ENCODE measurements at regions not wholly inside any gene's neighbourhood (a gene's known extent, or its start where the extent isn't known, plus 50 kb on each side); places are given as distances from the start of the nearest gene placed in this dataset.
"Not testable (repeated sequence)": the region's sequence is repeated elsewhere in the genome, so short reads cannot be mapped to it uniquely, and the experiment has no call there.

GRCh38 chr4:160251522-160252170 is 1148.8 kb downstream of the RAPGEF2 start:
- no peak for DNase-seq

GRCh38 chr4:160257318-160257717 is 1154.4 kb downstream of the RAPGEF2 start:
- no peak for DNase-seq

- DNase-seq: no peak
These were observed 1162.1 kb downstream of the RAPGEF2 start for GRCh38 chr4:160265014-160265413.

GRCh38 chr4:160265836-160266235 is 1163.0 kb downstream of the RAPGEF2 start:
- DNase-seq: no peak

- DNase-seq: no peak
These were observed 1174.0 kb downstream of the RAPGEF2 start for GRCh38 chr4:160276785-160277325.

GRCh38 chr4:160283081-160283480 is 1180.2 kb downstream of the RAPGEF2 start:
- no peak for DNase-seq

GRCh38 chr4:160284516-160284915 is 1181.6 kb downstream of the RAPGEF2 start:
- no peak for DNase-seq

- no peak for DNase-seq
These were observed 1183.2 kb downstream of the RAPGEF2 start for GRCh38 chr4:160286051-160286450.

GRCh38 chr4:160296476-160296875 is 1193.6 kb downstream of the RAPGEF2 start:
- no peak for DNase-seq

GRCh38 chr4:160299177-160299576 is 1196.3 kb downstream of the RAPGEF2 start:
- no peak for DNase-seq

- DNase-seq: no peak
These were observed 1196.7 kb downstream of the RAPGEF2 start for GRCh38 chr4:160299608-160300007.

- DNase-seq: no peak
These were observed 1213.2 kb downstream of the RAPGEF2 start for GRCh38 chr4:160316036-160316435.

- no peak for DNase-seq
These were observed 1215.8 kb downstream of the RAPGEF2 start for GRCh38 chr4:160318567-160319220.

GRCh38 chr4:160319221-160319867 is 1216.5 kb downstream of the RAPGEF2 start:
- no peak for DNase-seq

- no peak for DNase-seq
These were observed 1217.0 kb downstream of the RAPGEF2 start for GRCh38 chr4:160319868-160320260.

- no peak for DNase-seq
These were observed 1223.2 kb downstream of the RAPGEF2 start for GRCh38 chr4:160326110-160326509.

GRCh38 chr4:160347197-160347596 is 1244.3 kb downstream of the RAPGEF2 start:
- DNase-seq: no peak

GRCh38 chr4:160350944-160351343 is 1248.1 kb downstream of the RAPGEF2 start:
- no peak for DNase-seq

- DNase-seq: no peak
These were observed 1249.8 kb downstream of the RAPGEF2 start for GRCh38 chr4:160352637-160353036.

GRCh38 chr4:160353548-160353947 is 1250.7 kb downstream of the RAPGEF2 start:
- DNase-seq: no peak

- no peak for DNase-seq
These were observed 1259.6 kb downstream of the RAPGEF2 start for GRCh38 chr4:160362478-160362877.

- no peak for DNase-seq
These were observed 1261.3 kb downstream of the RAPGEF2 start for GRCh38 chr4:160364217-160364616.

GRCh38 chr4:160364665-160365064 is 1261.8 kb downstream of the RAPGEF2 start:
- DNase-seq: not testable (repeated sequence)

GRCh38 chr4:160365383-160365782 is 1262.5 kb downstream of the RAPGEF2 start:
- DNase-seq: not testable (repeated sequence)

All from hematopoietic multipotent progenitor cell treated with erythropoietin and hydrocortisone succinate and interleukin-3 and kit ligand, for 6 days (in vitro differentiated cells).